Fibroblast of lung (primary cell): ENCODE measurements at regions not wholly inside any gene's neighbourhood (a gene's known extent, or its start where the extent isn't known, plus 50 kb on each side); places are given as distances from the start of the nearest gene placed in this dataset.

ENCODE experiments used
- DNase-seq, 2 donors: peaks; one replicate each; pipeline versions ENCODE4 v3.0.0 to v3.0.0-alpha.2; 2010; ENCODE audit warnings: low read depth in 2 of 2
- H2AFZ ChIP-seq: 2 replicates; pipeline ENCODE4 v1.5.1; 2012; ENCODE audit warnings: low read length, control low read depth, inconsistent platforms
- H3K27ac ChIP-seq: 2 replicates; pipeline ENCODE4 v1.5.1; 2011; ENCODE audit warnings: low read length, control low read depth; ENCODE audit not compliant: insufficient read depth
- H3K27me3 ChIP-seq: 2 replicates; pipeline ENCODE4 v1.5.1; 2011; ENCODE audit warnings: mild to moderate bottlenecking, low read length; ENCODE audit not compliant: control insufficient read depth, insufficient read depth
- H3K36me3 ChIP-seq: 2 replicates; pipeline ENCODE4 v1.5.1; 2011; ENCODE audit warnings: low read length; ENCODE audit not compliant: control insufficient read depth, insufficient read depth
- H3K4me1 ChIP-seq: 2 replicates; pipeline ENCODE4 v1.5.1; 2011; ENCODE audit warnings: low read length; ENCODE audit not compliant: control insufficient read depth, insufficient read depth; ENCODE audit errors: extremely low read depth
- H3K4me2 ChIP-seq: 2 replicates; pipeline ENCODE4 v1.5.1; 2011; ENCODE audit warnings: low read length, control low read depth; ENCODE audit not compliant: insufficient read depth; ENCODE audit errors: extremely low read depth
- H3K4me3 ChIP-seq, 4 experiments: fragments of 200-600 bp in 1 of 4; sonication (generic) in 1 of 4; replicated peaks in 1 of 4; 2 replicates each; pipeline ENCODE4 v1.5.1; 2011 to 2016; ENCODE audit warnings: low read length in 4 of 4, low read depth in 3 of 4, mild to moderate bottlenecking in 3 of 4, control low read depth in 2 of 4, inconsistent platforms in 1 of 4, mixed read lengths in 1 of 4; ENCODE audit not compliant: insufficient read depth in 1 of 4; ENCODE audit errors: control extremely low read depth in 1 of 4
- H3K79me2 ChIP-seq: 2 replicates; pipeline ENCODE4 v1.5.1; 2012; ENCODE audit warnings: mild to moderate bottlenecking, low read length, inconsistent platforms; ENCODE audit not compliant: control insufficient read depth, insufficient read depth
- H3K9ac ChIP-seq: 2 replicates; pipeline ENCODE4 v1.5.1; 2011; ENCODE audit warnings: mild to moderate bottlenecking, low read length, control low read depth; ENCODE audit not compliant: insufficient read depth
- H3K9me3 ChIP-seq: 2 replicates; pipeline ENCODE4 v1.5.1; 2012; ENCODE audit warnings: low read depth, low read length; ENCODE audit not compliant: control insufficient read depth, insufficient read depth
- H4K20me1 ChIP-seq: 2 replicates; pipeline ENCODE4 v1.5.1; 2011; ENCODE audit warnings: low read length; ENCODE audit not compliant: control insufficient read depth, insufficient read depth; ENCODE audit errors: extremely low read depth
- CTCF ChIP-seq, 2 donors: IDR thresholded peaks in 1 of 2; conservative IDR thresholded peaks in 1 of 2; 1 replicate in 1 of 2; 2 replicates in 1 of 2; pipeline ENCODE4 v1.5.1; 2011 to 2012; ENCODE audit warnings: low read length in 2 of 2, control low read depth in 1 of 2, inconsistent platforms in 1 of 2, low read depth in 1 of 2, mild to moderate bottlenecking in 1 of 2
- EZH2 ChIP-seq: IDR thresholded peaks from 2 replicates; pipeline ENCODE4 v1.5.1; 2012; ENCODE audit warnings: low read length, control low read depth, mild to moderate bottlenecking; ENCODE audit errors: missing control alignments

GRCh38 chr10:123458933-123459332 is 207.2 kb upstream of the GPR26 start:
- H3K36me3 ChIP-seq: no peaks in the 10 kb centered on the region
- H3K4me3 ChIP-seq: no peak overlapping the region
- no peaks in the 10 kb centered on the region for H3K79me2 ChIP-seq
- no peak overlapping the region for H3K4me2 ChIP-seq
- DNase-seq: no peak
- H4K20me1 ChIP-seq: no peaks in the 10 kb centered on the region
- no peak overlapping the region for H3K9ac ChIP-seq
- no peaks in the 10 kb centered on the region for H3K9me3 ChIP-seq
- no peak overlapping the region for H2AFZ ChIP-seq
- no peak overlapping the region for H3K27ac ChIP-seq
- H3K27me3 ChIP-seq: no peaks in the 10 kb centered on the region
- no peak for TF ChIP-seq EZH2
- TF ChIP-seq CTCF (conservative IDR thresholded peaks at IDR 0.05 in 1 of 2, IDR thresholded peaks at IDR 0.05 in 1 of 2; ENCODE audit: low read depth in 1 of 2, low read length in 2 of 2): no peak
- H3K4me1 ChIP-seq: no peaks in the 10 kb centered on the region

- TF ChIP-seq EZH2 (no peak), CTCF (conservative IDR thresholded peaks at IDR 0.05 in 1 of 2, IDR thresholded peaks at IDR 0.05 in 1 of 2; ENCODE audit: low read depth in 1 of 2, low read length in 2 of 2) (no peak)
- no peak overlapping the region for H3K4me2 ChIP-seq
- H3K79me2 ChIP-seq: no peaks in the 10 kb centered on the region
- H3K27ac ChIP-seq: no peak overlapping the region
- no peaks in the 10 kb centered on the region for H3K9me3 ChIP-seq
- H3K9ac ChIP-seq: no peak overlapping the region
- no peaks in the 10 kb centered on the region for H3K36me3 ChIP-seq
- no peak overlapping the region for H3K4me3 ChIP-seq
- H2AFZ ChIP-seq: no peak overlapping the region
- DNase-seq: no peak
- no peaks in the 10 kb centered on the region for H3K4me1 ChIP-seq
- no peaks in the 10 kb centered on the region for H3K27me3 ChIP-seq
- no peaks in the 10 kb centered on the region for H4K20me1 ChIP-seq
Observed at GRCh38 chr10:123459371-123460091, 206.6 kb upstream of the GPR26 start.

GRCh38 chr10:123462246-123462645 is 203.9 kb upstream of the GPR26 start:
- Histone ChIP-seq H3K27me3 (no peaks in the 10 kb centered on the region), H3K9ac (no peak overlapping the region), H3K4me3 (no peak overlapping the region), H3K9me3 (no peaks in the 10 kb centered on the region), H3K79me2 (no peaks in the 10 kb centered on the region), H3K36me3 (no peaks in the 10 kb centered on the region), H4K20me1 (no peaks in the 10 kb centered on the region), H3K4me2 (no peak overlapping the region), H3K27ac (no peak overlapping the region), H2AFZ (no peak overlapping the region), H3K4me1 (no peaks in the 10 kb centered on the region)
- DNase-seq: no peak
- TF ChIP-seq CTCF (conservative IDR thresholded peaks at IDR 0.05 in 1 of 2, IDR thresholded peaks at IDR 0.05 in 1 of 2; ENCODE audit: low read depth in 1 of 2, low read length in 2 of 2): no peak
- TF ChIP-seq EZH2: no peak
